ENCODE measurements at regions not wholly inside any gene's neighbourhood (a gene's known extent, or its start where the extent isn't known, plus 50 kb on each side); places are given as distances from the start of the nearest gene placed in this dataset.
A peak's percentile ranks its signal among the peaks of the same experiment; 100 is the strongest.
"Not testable (repeated sequence)": the region's sequence is repeated elsewhere in the genome, so short reads cannot be mapped to it uniquely, and the experiment has no call there.

DNA sequence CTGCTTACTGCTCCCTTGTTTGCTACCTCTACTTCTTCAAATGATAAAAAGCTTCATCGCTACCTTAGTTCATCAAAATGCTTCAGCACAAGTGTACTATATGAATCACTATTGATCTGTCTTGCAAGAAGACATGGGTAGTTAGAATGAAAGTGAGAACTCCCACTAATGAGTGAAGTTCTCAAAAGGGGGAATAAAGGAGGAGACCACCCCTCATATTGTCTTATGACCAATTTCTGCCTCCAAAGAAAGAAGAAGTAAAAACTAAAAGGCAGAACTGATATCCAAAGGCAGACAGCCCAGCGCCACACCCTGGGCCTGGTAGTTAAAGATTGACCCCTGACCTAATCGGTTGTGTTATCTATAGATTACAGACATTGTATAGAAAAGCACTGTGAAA lies 63.4 kb upstream of the RAP1B start:
- DNase-seq (ENCODE audit: low spot score), result not testable (repeated sequence)

DNA sequence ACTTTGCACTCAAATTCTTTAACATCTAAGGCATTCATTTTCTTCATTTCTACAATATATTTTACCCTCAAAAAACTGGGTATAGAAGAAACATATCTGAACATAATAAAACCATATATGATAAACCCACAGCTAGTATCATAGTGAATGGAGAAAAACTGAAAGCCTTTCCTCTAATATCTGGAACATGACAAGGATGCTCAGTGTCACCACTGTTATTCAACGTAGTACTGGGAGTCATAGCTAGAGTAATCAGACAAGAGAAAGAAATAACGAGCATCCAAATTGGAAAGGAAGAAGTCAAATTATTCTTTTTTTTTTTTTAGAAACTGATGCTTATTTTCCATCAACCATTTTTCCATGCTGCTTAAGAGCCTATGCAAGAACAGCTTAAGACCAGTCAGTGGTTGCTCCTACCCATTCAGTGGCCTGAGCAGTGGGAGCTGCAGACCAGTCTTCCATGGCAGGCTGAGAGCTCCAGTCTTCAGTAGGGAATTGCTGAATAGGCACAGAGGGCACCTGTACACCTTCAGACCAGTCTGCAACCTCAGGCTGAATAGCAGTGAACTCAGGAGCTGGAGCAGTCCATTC lies 58.0 kb upstream of the RAP1B start:
- not testable (repeated sequence) for DNase-seq (ENCODE audit: low spot score)

DNA sequence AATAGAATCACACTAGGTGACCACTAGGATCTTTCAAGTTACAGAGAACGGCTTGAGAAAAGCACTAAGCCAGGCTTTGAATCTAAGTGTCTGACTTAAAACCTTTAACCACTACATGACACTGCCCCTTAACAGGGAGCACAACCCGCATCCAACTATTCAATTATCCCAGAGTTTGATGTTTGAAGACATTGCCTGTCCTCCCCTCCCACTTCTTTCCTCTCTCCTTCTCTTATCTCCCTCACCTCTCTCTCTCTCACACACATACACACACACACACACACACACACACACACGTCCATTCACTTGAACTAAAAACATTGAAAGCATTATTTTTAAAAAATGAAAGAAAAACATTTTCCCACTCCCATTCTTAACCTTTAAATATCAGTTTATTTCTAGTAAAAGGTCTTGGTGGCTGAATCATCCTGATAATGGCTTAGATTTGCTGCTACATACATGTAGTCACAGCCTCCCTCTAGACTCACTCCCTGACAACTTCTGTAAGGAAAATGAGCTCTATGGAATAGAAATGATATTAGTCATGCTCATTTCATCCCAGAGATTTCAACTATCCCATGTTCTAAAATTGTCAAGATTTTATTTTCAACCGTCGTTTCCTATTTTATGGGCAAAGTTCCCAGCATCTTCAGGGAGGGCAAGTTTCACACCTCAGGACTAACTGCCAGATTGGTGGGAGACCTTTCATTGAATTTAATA lies 53.5 kb upstream of the RAP1B start:
- DNase-seq (ENCODE audit: low spot score), result no peak

DNA sequence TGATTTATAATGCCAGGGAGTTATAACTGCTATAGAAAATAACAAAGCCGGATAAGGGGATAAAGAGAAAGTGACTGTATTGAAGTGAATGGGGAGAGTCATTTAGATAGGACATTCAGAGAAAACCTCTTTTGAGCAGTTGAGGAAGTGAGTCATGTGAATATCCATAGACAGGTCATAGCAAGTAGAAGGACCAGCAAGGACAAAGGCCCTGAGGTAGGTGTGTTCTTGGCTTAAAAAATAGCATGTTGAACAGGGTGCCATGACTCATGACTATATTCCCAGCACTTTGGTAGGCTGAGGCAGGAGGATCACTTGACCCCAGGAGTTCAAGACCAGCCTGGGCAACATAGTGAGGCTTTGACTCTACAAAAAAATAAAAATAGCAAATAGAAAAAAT lies 51.5 kb upstream of the RAP1B start:
- no peak for DNase-seq (ENCODE audit: low spot score)

DNA sequence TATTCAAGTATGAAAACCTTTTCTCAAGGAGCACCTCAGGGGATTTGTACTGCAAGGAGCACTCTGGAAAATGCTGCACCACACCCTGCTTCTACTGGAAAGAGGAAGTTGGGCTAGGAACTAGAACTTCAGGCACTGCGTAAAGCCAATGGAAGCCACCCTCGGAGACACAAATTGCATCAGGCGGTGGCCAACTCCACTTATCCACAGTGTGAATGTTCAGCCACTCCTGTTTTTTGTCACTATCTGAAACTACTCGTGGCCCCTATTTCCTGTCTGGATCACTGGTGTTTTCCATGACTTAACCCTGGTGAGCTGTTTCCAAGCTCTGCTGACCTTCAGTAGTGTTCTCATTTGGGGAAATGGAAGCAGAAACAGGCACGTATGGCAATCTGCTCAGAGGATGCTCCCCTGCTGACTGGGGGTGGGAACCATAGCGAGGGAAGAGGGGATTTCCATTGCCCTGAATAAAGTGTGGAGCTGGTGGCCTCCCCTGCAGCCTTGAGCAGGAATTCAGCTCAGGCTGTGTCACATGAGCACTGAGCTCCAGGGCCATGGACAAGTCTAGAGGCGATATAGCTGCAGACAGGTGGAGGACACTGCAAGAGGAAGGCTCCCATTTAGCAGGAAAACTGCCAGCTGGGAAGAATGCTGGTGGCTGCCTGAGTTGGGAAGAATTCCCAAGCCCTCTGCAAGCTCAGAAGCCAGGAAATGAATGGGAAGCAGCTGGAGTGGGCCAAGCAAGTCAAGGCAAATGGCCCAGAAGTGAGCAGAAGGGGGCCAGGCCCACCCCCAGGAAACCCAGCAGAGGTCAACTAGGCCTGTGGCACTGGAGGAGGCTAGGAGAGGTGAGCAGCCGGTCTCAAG lies 50.5 kb upstream of the RAP1B start:
- peak; percentile 58 for DNase-seq (ENCODE audit: low spot score)

DNA sequence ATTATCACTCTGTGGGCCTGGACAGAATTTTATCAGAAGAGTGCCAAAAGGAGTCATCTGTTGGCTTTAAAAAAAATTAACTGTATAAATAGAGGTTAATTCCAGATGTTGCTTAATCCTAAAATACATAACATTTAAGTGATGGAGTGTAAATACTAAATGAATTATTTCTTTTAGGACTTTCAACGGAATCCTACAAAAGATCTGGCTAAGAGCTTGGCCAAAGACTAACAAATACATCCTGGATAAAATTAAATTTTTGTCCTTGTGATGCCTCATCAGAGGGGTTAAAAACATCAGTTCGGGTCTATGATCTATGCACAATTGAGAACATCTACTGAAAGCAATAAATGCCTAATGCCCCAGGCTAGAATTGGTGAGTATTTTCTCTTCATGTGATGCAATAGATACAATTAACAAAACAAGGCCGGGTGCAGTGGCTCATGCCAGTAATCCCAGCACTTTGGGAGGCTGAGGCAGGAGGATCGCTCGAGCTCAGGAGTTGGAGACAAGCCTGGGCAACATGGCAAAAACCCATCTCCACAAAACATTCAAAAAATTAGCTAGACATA lies 49.8 kb upstream of the RAP1B start:
- DNase-seq (ENCODE audit: low spot score), result no peak
